CD4-positive, alpha-beta T cell (primary cell): ENCODE measurements at regions not wholly inside any gene's neighbourhood (a gene's known extent, or its start where the extent isn't known, plus 50 kb on each side); places are given as distances from the start of the nearest gene placed in this dataset.

Experiments used
- ATAC-seq: fragments of 200-7000 bp; cut with Tn5 transposase; one replicate; pipeline ENCODE4 v1.10.0; 2022; ENCODE audit warnings: mild to moderate bottlenecking; ENCODE audit not compliant: poor library complexity
- CTCF ChIA-PET: fragments of 350-600 bp; sonication (Branson Sonifier 250); formaldehyde crosslinking; loops from one replicate; lab custom pipeline; 2021; ENCODE audit warnings: antibody characterized with exemption, inconsistent platforms; lab: Charles Lee
- POLR2A ChIA-PET: fragments of 350-600 bp; sonication (Branson Sonifier 250); formaldehyde crosslinking; loops from one replicate; lab custom pipeline; 2021; ENCODE audit warnings: antibody characterized with exemption, inconsistent platforms; lab: Charles Lee
- DNase-seq, 14 experiments: peaks; one replicate each; pipeline ENCODE4 v3.0.0-alpha.2; 2013 to 2020; ENCODE audit warnings: mixed read lengths in 2 of 14
- H3K27ac ChIP-seq, 2 donors: one replicate each; pipeline versions ENCODE4 v1.5.1 to v1.7.0; 2013; ENCODE audit warnings: low read length in 2 of 2, low read depth in 1 of 2, mild to moderate bottlenecking in 1 of 2
- H3K27me3 ChIP-seq, 2 experiments: 1 replicate in 1 of 2; 2 replicates in 1 of 2; pipeline versions ENCODE4 v1.6.1 to v1.7.0; 2013; ENCODE audit warnings: low read length in 2 of 2, control low read depth in 1 of 2, mild to moderate bottlenecking in 1 of 2, moderate library complexity in 1 of 2; ENCODE audit not compliant: insufficient read depth in 2 of 2, control insufficient read depth in 1 of 2
- H3K36me3 ChIP-seq: one replicate; pipeline ENCODE4 v1.6.1; 2013; ENCODE audit warnings: low read length, control low read depth; ENCODE audit not compliant: insufficient read depth
- H3K4me1 ChIP-seq: one replicate; pipeline ENCODE4 v1.6.1; 2013; ENCODE audit warnings: low read length, control low read depth; ENCODE audit not compliant: insufficient read depth
- H3K4me3 ChIP-seq: one replicate; pipeline ENCODE4 v1.5.1; 2013; ENCODE audit warnings: mild to moderate bottlenecking, low read length, moderate library complexity
- H3K9me3 ChIP-seq, 2 experiments: 1 replicate in 1 of 2; 2 replicates in 1 of 2; pipeline versions ENCODE4 v1.6.1 to v1.7.0; 2013; ENCODE audit warnings: low read length in 2 of 2, mild to moderate bottlenecking in 2 of 2, control low read depth in 1 of 2, moderate library complexity in 1 of 2; ENCODE audit not compliant: control insufficient read depth in 1 of 2, insufficient read depth in 1 of 2
- H3K27ac Mint-ChIP-seq: one replicate; pipeline ENCODE4 v1.8.0; 2020; ENCODE audit warnings: mixed read lengths
- H3K27me3 Mint-ChIP-seq: one replicate; pipeline ENCODE4 v1.8.0; 2021; ENCODE audit warnings: mixed read lengths
- H3K36me3 Mint-ChIP-seq: one replicate; pipeline ENCODE4 v1.8.0; 2021; ENCODE audit warnings: low read depth, mixed read lengths
- H3K4me1 Mint-ChIP-seq: one replicate; pipeline ENCODE4 v1.8.0; 2021; ENCODE audit warnings: low read depth, mixed read lengths
- H3K4me3 Mint-ChIP-seq: one replicate; pipeline ENCODE4 v1.8.0; 2020; ENCODE audit warnings: mild to moderate bottlenecking, mixed read lengths
- H3K9me3 Mint-ChIP-seq: one replicate; pipeline ENCODE4 v1.8.0; 2020; ENCODE audit warnings: mixed read lengths
- intact Hi-C, 2 experiments: fragments of 100-400 bp; cut with DNase I in 1 of 2; cut with micrococcal nuclease in 1 of 2; formaldehyde crosslinking; loops; one replicate each; pipeline versions ENCODE4 v1.15.1 to v1.9.0; 2023 to 2025; cut with DNase I, micrococcal nuclease
- TF ChIP-seq, protein P1 (sequence below): fragments of 200-600 bp; IDR thresholded peaks from one replicate; pipeline ENCODE4 v1.8.0; 2022; ENCODE audit warnings: antibody characterized with exemption, mild to moderate bottlenecking

- Histone ChIP-seq H3K36me3 (no peaks in the 10 kb centered on the region), H3K9me3 (no peaks in the 10 kb centered on the region), H3K4me1 (no peaks in the 10 kb centered on the region), H3K27me3 (no peaks in the 10 kb centered on the region), H3K27ac (no peak overlapping the region), H3K4me3 (no peak overlapping the region)
- no peaks in the 10 kb centered on the region for H3K9me3 Mint-ChIP-seq
- peaks cover 6% of the 10 kb centered on the region for H3K4me1 Mint-ChIP-seq
- TF ChIP-seq, protein P1, sequence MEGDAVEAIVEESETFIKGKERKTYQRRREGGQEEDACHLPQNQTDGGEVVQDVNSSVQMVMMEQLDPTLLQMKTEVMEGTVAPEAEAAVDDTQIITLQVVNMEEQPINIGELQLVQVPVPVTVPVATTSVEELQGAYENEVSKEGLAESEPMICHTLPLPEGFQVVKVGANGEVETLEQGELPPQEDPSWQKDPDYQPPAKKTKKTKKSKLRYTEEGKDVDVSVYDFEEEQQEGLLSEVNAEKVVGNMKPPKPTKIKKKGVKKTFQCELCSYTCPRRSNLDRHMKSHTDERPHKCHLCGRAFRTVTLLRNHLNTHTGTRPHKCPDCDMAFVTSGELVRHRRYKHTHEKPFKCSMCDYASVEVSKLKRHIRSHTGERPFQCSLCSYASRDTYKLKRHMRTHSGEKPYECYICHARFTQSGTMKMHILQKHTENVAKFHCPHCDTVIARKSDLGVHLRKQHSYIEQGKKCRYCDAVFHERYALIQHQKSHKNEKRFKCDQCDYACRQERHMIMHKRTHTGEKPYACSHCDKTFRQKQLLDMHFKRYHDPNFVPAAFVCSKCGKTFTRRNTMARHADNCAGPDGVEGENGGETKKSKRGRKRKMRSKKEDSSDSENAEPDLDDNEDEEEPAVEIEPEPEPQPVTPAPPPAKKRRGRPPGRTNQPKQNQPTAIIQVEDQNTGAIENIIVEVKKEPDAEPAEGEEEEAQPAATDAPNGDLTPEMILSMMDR = no peak
- ChIA-PET POLR2A (no interaction called here), CTCF (no interaction called here)
- no peak overlapping the region for H3K4me3 Mint-ChIP-seq
- H3K27me3 Mint-ChIP-seq = peaks cover 6% of the 10 kb centered on the region
- no peak overlapping the region for H3K27ac Mint-ChIP-seq
- no peak for DNase-seq
- H3K36me3 Mint-ChIP-seq = no peaks in the 10 kb centered on the region
- intact Hi-C loops = no loop called here
- no peak for ATAC-seq
Observed at GRCh38 chr13:50731400-50731799, 112.1 kb downstream of the DLEU7 start.

- intact Hi-C loops = no loop called here
- Histone ChIP-seq H3K4me3 (no peak overlapping the region), H3K27me3 (no peaks in the 10 kb centered on the region), H3K9me3 (no peaks in the 10 kb centered on the region), H3K27ac (no peak overlapping the region), H3K4me1 (no peaks in the 10 kb centered on the region), H3K36me3 (no peaks in the 10 kb centered on the region)
- Mint-ChIP-seq H3K36me3 (no peaks in the 10 kb centered on the region), H3K4me1 (peaks cover 6% of the 10 kb centered on the region), H3K27ac (no peak overlapping the region), H3K27me3 (peaks cover 6% of the 10 kb centered on the region), H3K4me3 (no peak overlapping the region), H3K9me3 (no peaks in the 10 kb centered on the region)
- TF ChIP-seq, protein P1 = no peak
- ATAC-seq (no peak), DNase-seq (no peak)
- ChIA-PET POLR2A (no interaction called here), CTCF (no interaction called here)
Observed at GRCh38 chr13:50732712-50733111, 110.8 kb downstream of the DLEU7 start.

GRCh38 chr13:50733392-50733791 lies 110.1 kb downstream of the DLEU7 start:
- ChIA-PET POLR2A (no interaction called here), CTCF (no interaction called here)
- no peaks in the 10 kb centered on the region for H3K4me1 ChIP-seq
- H3K4me3 Mint-ChIP-seq = no peak overlapping the region
- H3K9me3 ChIP-seq = no peaks in the 10 kb centered on the region
- no peaks in the 10 kb centered on the region for H3K9me3 Mint-ChIP-seq
- no peaks in the 10 kb centered on the region for H3K27me3 ChIP-seq
- DNase-seq = no peak
- H3K4me3 ChIP-seq = no peak overlapping the region
- H3K27ac ChIP-seq = no peak overlapping the region
- no peaks in the 10 kb centered on the region for H3K36me3 Mint-ChIP-seq
- no peak overlapping the region for H3K27ac Mint-ChIP-seq
- peaks cover 6% of the 10 kb centered on the region for H3K4me1 Mint-ChIP-seq
- intact Hi-C loops = no loop called here
- ATAC-seq = no peak
- no peaks in the 10 kb centered on the region for H3K36me3 ChIP-seq
- TF ChIP-seq, protein P1 = no peak
- H3K27me3 Mint-ChIP-seq = peaks cover 6% of the 10 kb centered on the region
